WTC11 (cell line): ENCODE measurements at regions not wholly inside any gene's neighbourhood (a gene's known extent, or its start where the extent isn't known, plus 50 kb on each side); places are given as distances from the start of the nearest gene placed in this dataset.
A peak's percentile ranks its signal among the peaks of the same experiment; 100 is the strongest.

Experiments
- ATAC-seq: fragments of 200-7000 bp; cut with Tn5 transposase; 2 replicates; pipeline ENCODE4 v1.10.0; 2021; ENCODE audit warnings: mild to moderate bottlenecking, moderate library complexity
- CTCF ChIA-PET: fragments of 300-600 bp; sonication (Branson Sonifier 250); formaldehyde crosslinking; loops from one replicate; lab custom pipeline; 2021; ENCODE audit warnings: antibody characterized with exemption; lab: Charles Lee
- POLR2A ChIA-PET: fragments of 350-600 bp; sonication (Branson Sonifier 250); formaldehyde crosslinking; loops from one replicate; lab custom pipeline; 2021; ENCODE audit warnings: antibody characterized with exemption; lab: Charles Lee
- DNase-seq: peaks from one replicate; pipeline ENCODE4 v3.0.0; 2021; ENCODE audit warnings: low spot score
- H3K27ac Mint-ChIP-seq: 2 replicates; pipeline ENCODE4 v1.8.0; 2021; ENCODE audit warnings: mixed read lengths
- H3K27me3 Mint-ChIP-seq: 2 replicates; pipeline ENCODE4 v1.8.0; 2021; ENCODE audit warnings: low read depth, mild to moderate bottlenecking, moderate library complexity, mixed read lengths
- H3K36me3 Mint-ChIP-seq: 2 replicates; pipeline ENCODE4 v1.8.0; 2021; ENCODE audit warnings: mixed read lengths
- H3K4me1 Mint-ChIP-seq: 2 replicates; pipeline ENCODE4 v1.8.0; 2022; ENCODE audit warnings: mixed read lengths
- H3K4me3 Mint-ChIP-seq: 2 replicates; pipeline ENCODE4 v1.8.0; 2021; ENCODE audit warnings: mild to moderate bottlenecking, moderate library complexity, mixed read lengths
- H3K9me3 Mint-ChIP-seq: 2 replicates; pipeline ENCODE4 v1.8.0; 2021; ENCODE audit warnings: mixed read lengths
- ATF1 ChIP-seq: sonication (generic); formaldehyde crosslinking; IDR thresholded peaks from 2 replicates; pipeline ENCODE4 v1.8.1; 2023; ENCODE audit warnings: mild to moderate bottlenecking, moderate library complexity, missing genetic modification reagents
- ELF4 ChIP-seq: sonication (generic); formaldehyde crosslinking; IDR thresholded peaks from 2 replicates; pipeline ENCODE4 v1.8.1; 2022; ENCODE audit warnings: low read depth, mild to moderate bottlenecking, moderate library complexity, missing genetic modification reagents
- HMGA2 ChIP-seq: fragments of 250-450 bp; sonication (Bioruptor Pico); IDR thresholded peaks from 2 replicates; pipeline ENCODE4 v1.4.0; 2021; ENCODE audit warnings: mild to moderate bottlenecking, moderate library complexity
- KAT7 ChIP-seq: sonication (generic); formaldehyde crosslinking; IDR thresholded peaks from 2 replicates; pipeline ENCODE4 v1.8.1; 2023; ENCODE audit warnings: missing genetic modification reagents, mild to moderate bottlenecking, borderline replicate concordance
- MXD4 ChIP-seq: fragments of 250-450 bp; sonication (Bioruptor Pico); IDR thresholded peaks from 2 replicates; pipeline ENCODE4 v1.8.0; 2021; ENCODE audit warnings: mild to moderate bottlenecking, moderate library complexity, borderline replicate concordance
- NR2C2 ChIP-seq: sonication (generic); formaldehyde crosslinking; IDR thresholded peaks from 2 replicates; pipeline ENCODE4 v1.8.0; 2022; ENCODE audit warnings: mild to moderate bottlenecking, missing genetic modification reagents
- NR3C1 ChIP-seq: sonication (generic); formaldehyde crosslinking; conservative IDR thresholded peaks from 2 replicates; pipeline ENCODE4 v1.8.1; 2023; ENCODE audit warnings: low read depth, mild to moderate bottlenecking, missing genetic modification reagents
- SOX15 ChIP-seq: fragments of 250-450 bp; sonication (Bioruptor Pico); IDR thresholded peaks from 2 replicates; pipeline ENCODE4 v1.9.0; 2021; ENCODE audit warnings: mild to moderate bottlenecking
- TCF7 ChIP-seq: sonication (generic); formaldehyde crosslinking; IDR thresholded peaks from 2 replicates; pipeline ENCODE4 v1.8.0; 2022; ENCODE audit warnings: mild to moderate bottlenecking, low read depth, missing genetic modification reagents, moderate library complexity
- TEAD1 ChIP-seq: sonication (generic); formaldehyde crosslinking; IDR thresholded peaks from 2 replicates; pipeline ENCODE4 v1.8.0; 2022; ENCODE audit warnings: mild to moderate bottlenecking, missing genetic modification reagents
- ZNF416 ChIP-seq: fragments of 250-450 bp; sonication (Bioruptor Pico); IDR thresholded peaks from 2 replicates; pipeline ENCODE4 v1.9.0; 2021; ENCODE audit warnings: mild to moderate bottlenecking, inconsistent platforms
- ZNF423 ChIP-seq: fragments of 250-450 bp; sonication (Bioruptor Pico); IDR thresholded peaks from 2 replicates; pipeline ENCODE4 v2.1.2; 2022; ENCODE audit warnings: mild to moderate bottlenecking, moderate library complexity
- TF ChIP-seq, protein P1 (sequence below): fragments of 250-450 bp; sonication (Bioruptor Pico); IDR thresholded peaks from 2 replicates; pipeline ENCODE4 v1.9.0; 2021; ENCODE audit warnings: mild to moderate bottlenecking
- TF ChIP-seq, protein P2 (sequence below): sonication (generic); formaldehyde crosslinking; IDR thresholded peaks from 2 replicates; pipeline ENCODE4 v1.8.1; 2022; ENCODE audit warnings: mild to moderate bottlenecking, missing genetic modification reagents, moderate library complexity, borderline replicate concordance
- TF ChIP-seq, protein P3 (sequence below): fragments of 200-600 bp; IDR thresholded peaks from 2 replicates; pipeline ENCODE4 v1.8.0; 2022; ENCODE audit warnings: antibody characterized with exemption
- TF ChIP-seq, protein P4 (sequence below): sonication (generic); formaldehyde crosslinking; IDR thresholded peaks from 2 replicates; pipeline ENCODE4 v1.8.0; 2022; ENCODE audit warnings: mild to moderate bottlenecking, missing genetic modification reagents
- TF ChIP-seq, protein P5 (sequence below): sonication (generic); formaldehyde crosslinking; IDR thresholded peaks from 2 replicates; pipeline ENCODE4 v1.8.1; 2023; ENCODE audit warnings: mild to moderate bottlenecking, missing genetic modification reagents

DNA sequence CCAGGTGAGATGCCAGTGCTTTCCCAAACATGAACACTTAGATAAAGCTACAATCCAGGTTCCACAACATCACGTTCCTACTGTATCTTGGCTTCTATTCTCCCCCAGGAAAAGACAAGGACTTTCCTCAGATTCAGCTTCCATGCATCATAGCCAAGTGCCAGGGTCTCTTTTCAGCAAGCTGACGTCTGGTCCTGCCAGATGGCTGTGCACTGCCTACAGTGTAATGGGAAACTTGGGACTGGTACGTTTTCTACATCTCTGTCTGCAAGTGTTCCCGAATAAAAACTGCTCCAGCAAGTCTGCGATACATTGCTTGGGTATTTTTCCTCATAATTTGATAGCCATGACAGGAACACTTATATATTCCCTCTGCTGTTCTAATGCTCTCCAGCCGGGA, 412.5 kb downstream of the FAM181B start (continued):
- TF ChIP-seq, protein P1, sequence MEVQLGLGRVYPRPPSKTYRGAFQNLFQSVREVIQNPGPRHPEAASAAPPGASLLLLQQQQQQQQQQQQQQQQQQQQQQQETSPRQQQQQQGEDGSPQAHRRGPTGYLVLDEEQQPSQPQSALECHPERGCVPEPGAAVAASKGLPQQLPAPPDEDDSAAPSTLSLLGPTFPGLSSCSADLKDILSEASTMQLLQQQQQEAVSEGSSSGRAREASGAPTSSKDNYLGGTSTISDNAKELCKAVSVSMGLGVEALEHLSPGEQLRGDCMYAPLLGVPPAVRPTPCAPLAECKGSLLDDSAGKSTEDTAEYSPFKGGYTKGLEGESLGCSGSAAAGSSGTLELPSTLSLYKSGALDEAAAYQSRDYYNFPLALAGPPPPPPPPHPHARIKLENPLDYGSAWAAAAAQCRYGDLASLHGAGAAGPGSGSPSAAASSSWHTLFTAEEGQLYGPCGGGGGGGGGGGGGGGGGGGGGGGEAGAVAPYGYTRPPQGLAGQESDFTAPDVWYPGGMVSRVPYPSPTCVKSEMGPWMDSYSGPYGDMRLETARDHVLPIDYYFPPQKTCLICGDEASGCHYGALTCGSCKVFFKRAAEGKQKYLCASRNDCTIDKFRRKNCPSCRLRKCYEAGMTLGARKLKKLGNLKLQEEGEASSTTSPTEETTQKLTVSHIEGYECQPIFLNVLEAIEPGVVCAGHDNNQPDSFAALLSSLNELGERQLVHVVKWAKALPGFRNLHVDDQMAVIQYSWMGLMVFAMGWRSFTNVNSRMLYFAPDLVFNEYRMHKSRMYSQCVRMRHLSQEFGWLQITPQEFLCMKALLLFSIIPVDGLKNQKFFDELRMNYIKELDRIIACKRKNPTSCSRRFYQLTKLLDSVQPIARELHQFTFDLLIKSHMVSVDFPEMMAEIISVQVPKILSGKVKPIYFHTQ (CRISPR knock-in tag): no peak
- no peak for TF ChIP-seq TEAD1 (CRISPR knock-in tag)
- TF ChIP-seq, protein P2, sequence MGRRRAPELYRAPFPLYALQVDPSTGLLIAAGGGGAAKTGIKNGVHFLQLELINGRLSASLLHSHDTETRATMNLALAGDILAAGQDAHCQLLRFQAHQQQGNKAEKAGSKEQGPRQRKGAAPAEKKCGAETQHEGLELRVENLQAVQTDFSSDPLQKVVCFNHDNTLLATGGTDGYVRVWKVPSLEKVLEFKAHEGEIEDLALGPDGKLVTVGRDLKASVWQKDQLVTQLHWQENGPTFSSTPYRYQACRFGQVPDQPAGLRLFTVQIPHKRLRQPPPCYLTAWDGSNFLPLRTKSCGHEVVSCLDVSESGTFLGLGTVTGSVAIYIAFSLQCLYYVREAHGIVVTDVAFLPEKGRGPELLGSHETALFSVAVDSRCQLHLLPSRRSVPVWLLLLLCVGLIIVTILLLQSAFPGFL: no peak

DNA sequence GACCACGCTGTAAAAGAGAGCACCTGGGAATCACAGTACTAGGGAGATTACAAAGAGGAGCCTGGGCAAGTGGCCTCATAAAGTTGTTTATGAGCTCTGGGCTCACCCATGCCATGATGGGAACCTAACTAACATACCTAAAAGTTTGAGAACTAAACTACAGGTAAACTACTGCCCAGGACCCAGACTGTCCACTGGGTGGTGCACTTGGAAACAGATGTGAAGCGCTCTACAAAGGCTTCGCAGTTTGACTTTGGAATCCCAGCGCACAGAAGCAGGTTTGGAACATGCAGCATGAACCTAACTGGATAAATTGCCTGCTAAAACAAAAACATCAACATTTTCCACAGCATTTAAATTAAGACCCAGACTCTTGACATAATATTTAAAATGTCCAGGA, 418.6 kb downstream of the FAM181B start:
- no peaks in the 10 kb centered on the region for H3K36me3 Mint-ChIP-seq
- ChIA-PET CTCF (interaction anchor here (0.6 to 2.3 kb wide), 5 partner anchors 9 to 403 kb away, joined by 3 to 10 read pairs (median 4); no protein-coding TSS in a partner anchor), POLR2A (no interaction called here)
- DNase-seq (peak; percentile 71), ATAC-seq (peak; percentile 98)
- TF ChIP-seq, protein P3, sequence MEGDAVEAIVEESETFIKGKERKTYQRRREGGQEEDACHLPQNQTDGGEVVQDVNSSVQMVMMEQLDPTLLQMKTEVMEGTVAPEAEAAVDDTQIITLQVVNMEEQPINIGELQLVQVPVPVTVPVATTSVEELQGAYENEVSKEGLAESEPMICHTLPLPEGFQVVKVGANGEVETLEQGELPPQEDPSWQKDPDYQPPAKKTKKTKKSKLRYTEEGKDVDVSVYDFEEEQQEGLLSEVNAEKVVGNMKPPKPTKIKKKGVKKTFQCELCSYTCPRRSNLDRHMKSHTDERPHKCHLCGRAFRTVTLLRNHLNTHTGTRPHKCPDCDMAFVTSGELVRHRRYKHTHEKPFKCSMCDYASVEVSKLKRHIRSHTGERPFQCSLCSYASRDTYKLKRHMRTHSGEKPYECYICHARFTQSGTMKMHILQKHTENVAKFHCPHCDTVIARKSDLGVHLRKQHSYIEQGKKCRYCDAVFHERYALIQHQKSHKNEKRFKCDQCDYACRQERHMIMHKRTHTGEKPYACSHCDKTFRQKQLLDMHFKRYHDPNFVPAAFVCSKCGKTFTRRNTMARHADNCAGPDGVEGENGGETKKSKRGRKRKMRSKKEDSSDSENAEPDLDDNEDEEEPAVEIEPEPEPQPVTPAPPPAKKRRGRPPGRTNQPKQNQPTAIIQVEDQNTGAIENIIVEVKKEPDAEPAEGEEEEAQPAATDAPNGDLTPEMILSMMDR: peak; percentile 56; the same call in 1 of the 2 replicates
- no peak for TF ChIP-seq NR2C2 (CRISPR knock-in tag)
- no peaks in the 10 kb centered on the region for H3K9me3 Mint-ChIP-seq
- H3K27ac Mint-ChIP-seq: no peak overlapping the region
- H3K4me3 Mint-ChIP-seq: no peak overlapping the region
- H3K27me3 Mint-ChIP-seq: peaks cover 6% of the 10 kb centered on the region
- H3K4me1 Mint-ChIP-seq: no peaks in the 10 kb centered on the region

DNA sequence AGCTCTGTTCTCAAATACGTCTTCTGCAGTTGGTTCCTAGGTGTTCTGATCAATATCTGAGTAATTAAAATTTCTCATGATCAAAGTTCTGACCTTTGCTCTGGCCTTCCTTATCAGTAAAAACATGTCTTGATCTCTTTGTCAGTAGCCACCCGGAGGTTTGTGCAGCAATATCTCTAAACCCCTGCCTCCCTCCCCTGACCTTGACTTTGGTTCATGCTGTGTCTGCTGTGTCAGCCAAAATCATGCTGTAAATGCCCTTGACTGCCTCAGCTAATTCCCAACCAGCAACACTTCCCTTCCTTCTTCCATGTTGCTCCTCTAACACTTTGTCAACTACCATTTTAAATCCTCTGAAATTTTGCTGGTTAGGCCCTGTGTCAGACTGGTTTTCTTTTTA, 424.7 kb downstream of the FAM181B start:
- Mint-ChIP-seq H3K27me3 (no peaks in the 10 kb centered on the region), H3K4me3 (no peak overlapping the region), H3K9me3 (no peaks in the 10 kb centered on the region), H3K27ac (no peak overlapping the region), H3K36me3 (no peaks in the 10 kb centered on the region), H3K4me1 (no peaks in the 10 kb centered on the region; the same call in 1 of the 2 replicates)
- POLR2A ChIA-PET: no interaction called here
- DNase-seq: no peak
- CTCF ChIA-PET: no interaction called here
- ATAC-seq: no peak
- no peak for TF ChIP-seq KAT7 (CRISPR knock-in tag)
- no peak for TF ChIP-seq MXD4
- no peak for TF ChIP-seq SOX15
- TF ChIP-seq ZNF416 (CRISPR knock-in tag): no peak
- TF ChIP-seq ZNF423: no peak
- TF ChIP-seq, protein P4, sequence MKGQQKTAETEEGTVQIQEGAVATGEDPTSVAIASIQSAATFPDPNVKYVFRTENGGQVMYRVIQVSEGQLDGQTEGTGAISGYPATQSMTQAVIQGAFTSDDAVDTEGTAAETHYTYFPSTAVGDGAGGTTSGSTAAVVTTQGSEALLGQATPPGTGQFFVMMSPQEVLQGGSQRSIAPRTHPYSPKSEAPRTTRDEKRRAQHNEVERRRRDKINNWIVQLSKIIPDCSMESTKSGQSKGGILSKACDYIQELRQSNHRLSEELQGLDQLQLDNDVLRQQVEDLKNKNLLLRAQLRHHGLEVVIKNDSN (CRISPR knock-in tag): no peak
- TF ChIP-seq HMGA2 (CRISPR knock-in tag): no peak
- TF ChIP-seq ATF1 (CRISPR knock-in tag): no peak
- TF ChIP-seq NR3C1: no peak
- TF ChIP-seq, protein P5, sequence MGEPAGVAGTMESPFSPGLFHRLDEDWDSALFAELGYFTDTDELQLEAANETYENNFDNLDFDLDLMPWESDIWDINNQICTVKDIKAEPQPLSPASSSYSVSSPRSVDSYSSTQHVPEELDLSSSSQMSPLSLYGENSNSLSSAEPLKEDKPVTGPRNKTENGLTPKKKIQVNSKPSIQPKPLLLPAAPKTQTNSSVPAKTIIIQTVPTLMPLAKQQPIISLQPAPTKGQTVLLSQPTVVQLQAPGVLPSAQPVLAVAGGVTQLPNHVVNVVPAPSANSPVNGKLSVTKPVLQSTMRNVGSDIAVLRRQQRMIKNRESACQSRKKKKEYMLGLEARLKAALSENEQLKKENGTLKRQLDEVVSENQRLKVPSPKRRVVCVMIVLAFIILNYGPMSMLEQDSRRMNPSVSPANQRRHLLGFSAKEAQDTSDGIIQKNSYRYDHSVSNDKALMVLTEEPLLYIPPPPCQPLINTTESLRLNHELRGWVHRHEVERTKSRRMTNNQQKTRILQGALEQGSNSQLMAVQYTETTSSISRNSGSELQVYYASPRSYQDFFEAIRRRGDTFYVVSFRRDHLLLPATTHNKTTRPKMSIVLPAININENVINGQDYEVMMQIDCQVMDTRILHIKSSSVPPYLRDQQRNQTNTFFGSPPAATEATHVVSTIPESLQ (CRISPR knock-in tag): no peak
- no peak for TF ChIP-seq ELF4
- no peak for TF ChIP-seq TCF7
